GM12878 (cell line): ENCODE measurements at regions not wholly inside any gene's neighbourhood (a gene's known extent, or its start where the extent isn't known, plus 50 kb on each side); places are given as distances from the start of the nearest gene placed in this dataset.

Source experiments
- ATAC-seq: fragments of 200-7000 bp; cut with Tn5 transposase; 3 replicates; pipeline ENCODE4 v1.9.1; 2020; ENCODE audit warnings: mild to moderate bottlenecking, moderate library complexity
- BruUV-seq: library from RNA; stranded (reverse); fragments of 400-500 nt; replicated peaks from 2 replicates; lab custom pipeline; 2021; lab: Mats Ljungman, UMichigan
- CTCF ChIA-PET: fragments of 300-600 bp; sonication (Branson Sonifier 250); formaldehyde crosslinking; extraction: SDS; loops from one replicate; lab custom pipeline; 2021; ENCODE audit warnings: inconsistent platforms; lab: Yijun Ruan, JAX
- POLR2A ChIA-PET: fragments of 350-600 bp; formaldehyde crosslinking; extraction: SDS; loops from one replicate; lab custom pipeline; 2021; ENCODE audit warnings: inconsistent platforms; lab: Charles Lee
- RAD21 ChIA-PET: fragments of 300-600 bp; sonication (Branson Sonifier 250); formaldehyde crosslinking; loops from one replicate; lab custom pipeline; 2023; ENCODE audit warnings: antibody characterized with exemption; ENCODE audit not compliant: unreplicated experiment; lab: Charles Lee
- SMC1A ChIA-PET: fragments of 300-600 bp; sonication (Branson Sonifier 250); formaldehyde crosslinking; loops from one replicate; lab custom pipeline; 2023; ENCODE audit not compliant: unreplicated experiment, uncharacterized antibody; lab: Charles Lee
- DNase-seq: peaks from one replicate; pipeline ENCODE4 v3.0.0-alpha.2; 2011; ENCODE audit warnings: low read depth, low spot score
- FAIRE-seq: peaks from 3 replicates; lab custom pipeline; 2011; peaks lifted over from hg19 to GRCh38; lab: Jason Lieb, UNC
- H2AFZ ChIP-seq: 2 replicates; pipeline ENCODE4 v1.6.0; 2011; ENCODE audit warnings: low read depth, low read length, control low read depth; ENCODE audit not compliant: control insufficient read depth
- H3K27ac ChIP-seq: 2 replicates; pipeline ENCODE4 v1.5.1; 2011; ENCODE audit warnings: control low read depth; ENCODE audit not compliant: control insufficient read depth, insufficient read depth
- H3K27me3 ChIP-seq, 2 experiments: replicated peaks in 1 of 2; 2 replicates each; pipeline versions ENCODE4 v1.6.0 to v1.6.1; 2011; ENCODE audit warnings: low read length in 1 of 2; ENCODE audit not compliant: control insufficient read depth in 2 of 2, insufficient read depth in 2 of 2
- H3K36me3 ChIP-seq, 2 experiments: 2 replicates each; pipeline ENCODE4 v1.5.1; 2011; ENCODE audit warnings: low read length in 1 of 2; ENCODE audit not compliant: control insufficient read depth in 2 of 2, insufficient read depth in 2 of 2
- H3K4me1 ChIP-seq: 2 replicates; pipeline ENCODE4 v1.6.1; 2011; ENCODE audit warnings: mild to moderate bottlenecking, low read length, moderate library complexity, mixed read lengths; ENCODE audit not compliant: control insufficient read depth, insufficient read depth
- H3K4me2 ChIP-seq: 2 replicates; pipeline ENCODE4 v1.6.0; 2011; ENCODE audit warnings: control low read depth; ENCODE audit not compliant: control insufficient read depth, insufficient read depth
- H3K4me3 ChIP-seq: fragments of 200-600 bp; sonication (generic); 2 replicates; pipeline ENCODE4 v1.5.1; 2016
- H3K79me2 ChIP-seq: 2 replicates; pipeline ENCODE4 v1.6.0; 2011; ENCODE audit warnings: low read length; ENCODE audit not compliant: control insufficient read depth, insufficient read depth
- H3K9ac ChIP-seq: 2 replicates; pipeline ENCODE4 v1.8.0; 2011; ENCODE audit warnings: low read length, control low read depth, mixed read lengths; ENCODE audit not compliant: control insufficient read depth, insufficient read depth
- H3K9me3 ChIP-seq: replicated peaks from 3 replicates; pipeline ENCODE4 v1.5.1; 2011; ENCODE audit warnings: mild to moderate bottlenecking, low read length; ENCODE audit not compliant: control insufficient read depth, insufficient read depth
- H4K20me1 ChIP-seq: 2 replicates; pipeline ENCODE4 v1.6.0; 2011; ENCODE audit not compliant: control insufficient read depth, insufficient read depth
- ATF7 ChIP-seq: fragments of 450-650 bp; IDR thresholded peaks from 2 replicates; pipeline ENCODE4 v1.6.1; 2016; ENCODE audit warnings: low read depth, mild to moderate bottlenecking
- BRCA1 ChIP-seq: IDR thresholded peaks from 2 replicates; pipeline ENCODE4 v1.6.1; 2011; ENCODE audit warnings: low read depth, low read length, improper control_type of control experiment
- CBX5 ChIP-seq: sonication (generic); IDR thresholded peaks from 2 replicates; pipeline ENCODE4 v1.6.1; 2016; ENCODE audit warnings: low read depth, moderate library complexity, mild to moderate bottlenecking, inconsistent platforms
- CHD4 ChIP-seq: fragments of 200-600 bp; sonication (generic); IDR thresholded peaks from 2 replicates; pipeline ENCODE4 v1.6.1; 2016; ENCODE audit warnings: mild to moderate bottlenecking
- CREB1 ChIP-seq: IDR thresholded peaks from 2 replicates; pipeline ENCODE4 v1.6.1; 2012; ENCODE audit warnings: low read depth, mild to moderate bottlenecking, inconsistent platforms
- DPF2 ChIP-seq: fragments of 450-650 bp; IDR thresholded peaks from 2 replicates; pipeline ENCODE4 v1.6.1; 2017; ENCODE audit warnings: mild to moderate bottlenecking
- FOS ChIP-seq: IDR thresholded peaks from 3 replicates; pipeline ENCODE4 v1.6.1; 2011; ENCODE audit warnings: borderline replicate concordance; ENCODE audit not compliant: insufficient read length; ENCODE audit errors: extremely low read depth
- FOXM1 ChIP-seq: IDR thresholded peaks from 2 replicates; pipeline ENCODE4 v1.6.1; 2012; ENCODE audit warnings: low read depth, mild to moderate bottlenecking, inconsistent platforms, low read length, moderate library complexity
- HCFC1 ChIP-seq: fragments of 150-350 bp; IDR thresholded peaks from 2 replicates; pipeline ENCODE4 v1.6.1; 2014; ENCODE audit warnings: low read length
- KAT2A ChIP-seq: conservative IDR thresholded peaks from 2 replicates; pipeline ENCODE4 v1.6.1; 2011; ENCODE audit warnings: low read depth, low read length; ENCODE audit not compliant: control insufficient read depth
- RBBP5 ChIP-seq: fragments of 200-600 bp; sonication (generic); conservative IDR thresholded peaks from 2 replicates; pipeline ENCODE4 v1.6.1; 2016
- ZNF274 ChIP-seq: IDR thresholded peaks from one replicate; pipeline ENCODE4 v1.8.0; 2011; ENCODE audit not compliant: insufficient read length, insufficient read depth
- WGBS: methylation state at CpG from one replicate; pipeline ENCODE4 v1.1.6; 2016; ENCODE audit warnings: low lambda C conversion rate; ENCODE audit not compliant: insufficient replicate concordance, insufficient coverage; ENCODE audit errors: missing lambda C conversion rate; 5-methylcytosine and 5-hydroxymethylcytosine counted together
- in situ Hi-C: fragments of 300-500 bp; cut with MboI; formaldehyde crosslinking; loops from 9 replicates; pipeline ENCODE4 v1.14.3; 2018; ENCODE audit warnings: mixed read lengths
- intact Hi-C: fragments of 100-400 bp; cut with micrococcal nuclease; formaldehyde crosslinking; loops from one replicate; pipeline ENCODE4 v1.14.2; 2022; ENCODE audit not compliant: unreplicated experiment
- TF ChIP-seq, protein P1 (sequence below): fragments of 450-650 bp; IDR thresholded peaks from 2 replicates; pipeline ENCODE4 v1.6.1; 2017; ENCODE audit warnings: mild to moderate bottlenecking, moderate library complexity
- TF ChIP-seq, protein P2 (sequence below): fragments of 450-650 bp; formaldehyde crosslinking; IDR thresholded peaks from 2 replicates; pipeline ENCODE4 v1.4.0; 2020; ENCODE audit warnings: mild to moderate bottlenecking, moderate library complexity
- TF ChIP-seq, protein P3 (sequence below): fragments of 450-650 bp; IDR thresholded peaks from 2 replicates; pipeline ENCODE4 v1.6.1; 2014; ENCODE audit warnings: mild to moderate bottlenecking

DNA sequence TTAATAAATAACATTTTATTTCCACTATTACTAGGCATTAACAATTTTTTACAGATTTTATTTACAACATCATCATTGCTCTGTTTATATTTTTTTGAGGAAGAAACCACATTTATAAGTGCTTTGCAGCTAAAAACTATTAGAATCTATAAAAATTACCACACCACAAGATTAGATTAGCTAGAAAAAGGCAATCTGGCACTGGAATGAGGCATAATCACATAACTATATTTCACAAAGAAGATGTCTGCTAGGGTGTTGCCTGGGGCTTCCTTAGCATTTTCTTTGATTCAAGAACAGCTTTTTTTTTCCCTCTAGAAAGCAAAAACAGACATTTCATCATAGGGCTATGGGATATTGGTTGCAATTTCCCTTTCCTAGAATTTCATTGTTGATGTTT lies 2169.2 kb downstream of the MRPL39 start (continued):
- TF ChIP-seq, protein P1, sequence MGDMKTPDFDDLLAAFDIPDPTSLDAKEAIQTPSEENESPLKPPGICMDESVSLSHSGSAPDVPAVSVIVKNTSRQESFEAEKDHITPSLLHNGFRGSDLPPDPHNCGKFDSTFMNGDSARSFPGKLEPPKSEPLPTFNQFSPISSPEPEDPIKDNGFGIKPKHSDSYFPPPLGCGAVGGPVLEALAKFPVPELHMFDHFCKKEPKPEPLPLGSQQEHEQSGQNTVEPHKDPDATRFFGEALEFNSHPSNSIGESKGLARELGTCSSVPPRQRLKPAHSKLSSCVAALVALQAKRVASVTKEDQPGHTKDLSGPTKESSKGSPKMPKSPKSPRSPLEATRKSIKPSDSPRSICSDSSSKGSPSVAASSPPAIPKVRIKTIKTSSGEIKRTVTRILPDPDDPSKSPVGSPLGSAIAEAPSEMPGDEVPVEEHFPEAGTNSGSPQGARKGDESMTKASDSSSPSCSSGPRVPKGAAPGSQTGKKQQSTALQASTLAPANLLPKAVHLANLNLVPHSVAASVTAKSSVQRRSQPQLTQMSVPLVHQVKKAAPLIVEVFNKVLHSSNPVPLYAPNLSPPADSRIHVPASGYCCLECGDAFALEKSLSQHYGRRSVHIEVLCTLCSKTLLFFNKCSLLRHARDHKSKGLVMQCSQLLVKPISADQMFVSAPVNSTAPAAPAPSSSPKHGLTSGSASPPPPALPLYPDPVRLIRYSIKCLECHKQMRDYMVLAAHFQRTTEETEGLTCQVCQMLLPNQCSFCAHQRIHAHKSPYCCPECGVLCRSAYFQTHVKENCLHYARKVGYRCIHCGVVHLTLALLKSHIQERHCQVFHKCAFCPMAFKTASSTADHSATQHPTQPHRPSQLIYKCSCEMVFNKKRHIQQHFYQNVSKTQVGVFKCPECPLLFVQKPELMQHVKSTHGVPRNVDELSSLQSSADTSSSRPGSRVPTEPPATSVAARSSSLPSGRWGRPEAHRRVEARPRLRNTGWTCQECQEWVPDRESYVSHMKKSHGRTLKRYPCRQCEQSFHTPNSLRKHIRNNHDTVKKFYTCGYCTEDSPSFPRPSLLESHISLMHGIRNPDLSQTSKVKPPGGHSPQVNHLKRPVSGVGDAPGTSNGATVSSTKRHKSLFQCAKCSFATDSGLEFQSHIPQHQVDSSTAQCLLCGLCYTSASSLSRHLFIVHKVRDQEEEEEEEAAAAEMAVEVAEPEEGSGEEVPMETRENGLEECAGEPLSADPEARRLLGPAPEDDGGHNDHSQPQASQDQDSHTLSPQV, result no peak
- TF ChIP-seq FOS (no peak), KAT2A (no peak)
- TF ChIP-seq, all 136 proteins: peak for 0

DNA sequence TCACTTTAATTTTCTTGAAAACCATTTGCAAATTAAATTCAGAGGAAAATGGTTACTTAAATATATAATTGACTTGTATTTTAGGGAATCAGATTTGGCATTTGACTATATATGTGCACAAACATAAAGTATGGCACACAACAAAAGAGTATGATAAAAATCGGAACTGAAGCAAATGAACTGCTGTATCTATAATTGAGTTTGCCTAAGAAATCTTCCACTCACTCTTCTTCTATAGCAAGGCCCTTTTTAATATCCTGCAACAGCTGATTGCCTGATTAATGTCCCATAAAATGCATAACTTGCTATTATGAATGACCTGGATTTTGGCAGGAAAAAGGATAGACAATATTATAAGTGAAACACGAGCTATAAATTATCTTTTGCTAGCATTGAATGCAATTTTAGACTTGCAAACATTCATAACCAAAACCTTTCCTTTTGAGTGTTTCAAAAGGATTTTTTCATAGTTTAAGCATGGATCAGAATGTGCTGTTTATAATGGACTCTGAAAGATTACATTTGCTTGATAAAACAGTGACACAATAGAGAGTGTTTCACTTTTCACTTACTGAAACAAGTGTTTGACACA lies 2204.3 kb downstream of the MRPL39 start:
- BruUV-seq, result no TSS peak
- TF ChIP-seq CHD4 (no peak), DPF2 (no peak), HCFC1 (no peak), ZNF274 (no peak), BRCA1 (no peak), CBX5 (no peak), ATF7 (no peak), FOXM1 (no peak), CREB1 (no peak), RBBP5 (no peak)
- TF ChIP-seq, protein P2, sequence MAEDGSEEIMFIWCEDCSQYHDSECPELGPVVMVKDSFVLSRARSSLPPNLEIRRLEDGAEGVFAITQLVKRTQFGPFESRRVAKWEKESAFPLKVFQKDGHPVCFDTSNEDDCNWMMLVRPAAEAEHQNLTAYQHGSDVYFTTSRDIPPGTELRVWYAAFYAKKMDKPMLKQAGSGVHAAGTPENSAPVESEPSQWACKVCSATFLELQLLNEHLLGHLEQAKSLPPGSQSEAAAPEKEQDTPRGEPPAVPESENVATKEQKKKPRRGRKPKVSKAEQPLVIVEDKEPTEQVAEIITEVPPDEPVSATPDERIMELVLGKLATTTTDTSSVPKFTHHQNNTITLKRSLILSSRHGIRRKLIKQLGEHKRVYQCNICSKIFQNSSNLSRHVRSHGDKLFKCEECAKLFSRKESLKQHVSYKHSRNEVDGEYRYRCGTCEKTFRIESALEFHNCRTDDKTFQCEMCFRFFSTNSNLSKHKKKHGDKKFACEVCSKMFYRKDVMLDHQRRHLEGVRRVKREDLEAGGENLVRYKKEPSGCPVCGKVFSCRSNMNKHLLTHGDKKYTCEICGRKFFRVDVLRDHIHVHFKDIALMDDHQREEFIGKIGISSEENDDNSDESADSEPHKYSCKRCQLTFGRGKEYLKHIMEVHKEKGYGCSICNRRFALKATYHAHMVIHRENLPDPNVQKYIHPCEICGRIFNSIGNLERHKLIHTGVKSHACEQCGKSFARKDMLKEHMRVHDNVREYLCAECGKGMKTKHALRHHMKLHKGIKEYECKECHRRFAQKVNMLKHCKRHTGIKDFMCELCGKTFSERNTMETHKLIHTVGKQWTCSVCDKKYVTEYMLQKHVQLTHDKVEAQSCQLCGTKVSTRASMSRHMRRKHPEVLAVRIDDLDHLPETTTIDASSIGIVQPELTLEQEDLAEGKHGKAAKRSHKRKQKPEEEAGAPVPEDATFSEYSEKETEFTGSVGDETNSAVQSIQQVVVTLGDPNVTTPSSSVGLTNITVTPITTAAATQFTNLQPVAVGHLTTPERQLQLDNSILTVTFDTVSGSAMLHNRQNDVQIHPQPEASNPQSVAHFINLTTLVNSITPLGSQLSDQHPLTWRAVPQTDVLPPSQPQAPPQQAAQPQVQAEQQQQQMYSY (CRISPR knock-in tag), result no peak
- TF ChIP-seq, protein P3, sequence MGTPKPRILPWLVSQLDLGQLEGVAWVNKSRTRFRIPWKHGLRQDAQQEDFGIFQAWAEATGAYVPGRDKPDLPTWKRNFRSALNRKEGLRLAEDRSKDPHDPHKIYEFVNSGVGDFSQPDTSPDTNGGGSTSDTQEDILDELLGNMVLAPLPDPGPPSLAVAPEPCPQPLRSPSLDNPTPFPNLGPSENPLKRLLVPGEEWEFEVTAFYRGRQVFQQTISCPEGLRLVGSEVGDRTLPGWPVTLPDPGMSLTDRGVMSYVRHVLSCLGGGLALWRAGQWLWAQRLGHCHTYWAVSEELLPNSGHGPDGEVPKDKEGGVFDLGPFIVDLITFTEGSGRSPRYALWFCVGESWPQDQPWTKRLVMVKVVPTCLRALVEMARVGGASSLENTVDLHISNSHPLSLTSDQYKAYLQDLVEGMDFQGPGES, result no peak

More for the DNA sequence above, 2204.3 kb downstream of the MRPL39 start:
- H3K4me3 ChIP-seq, result no peak overlapping the region
- RAD21 ChIA-PET, result no interaction called here
- no peaks in the 10 kb centered on the region for H3K4me1 ChIP-seq
- H3K4me2 ChIP-seq, result no peak overlapping the region
- no peaks in the 10 kb centered on the region for H4K20me1 ChIP-seq
- FAIRE-seq, result no peak
- CTCF ChIA-PET, result no interaction called here
- no peaks in the 10 kb centered on the region for H3K79me2 ChIP-seq
- SMC1A ChIA-PET, result no interaction called here
- no peak for DNase-seq
- H3K27ac ChIP-seq, result no peak overlapping the region
- no peak overlapping the region for H3K9ac ChIP-seq
- no peak overlapping the region for H2AFZ ChIP-seq
- H3K9me3 ChIP-seq, result no peaks in the 10 kb centered on the region
- in situ Hi-C loops (no loop called here), intact Hi-C loops (no loop called here)
- H3K27me3 ChIP-seq, result no peaks in the 10 kb centered on the region
- ATAC-seq, result no peak
- 4% methylated on average over 2 of the region's 2 CpGs for WGBS
- H3K36me3 ChIP-seq, result no peaks in the 10 kb centered on the region
- POLR2A ChIA-PET, result no interaction called here
